GM12872 (cell line): ENCODE measurements at regions not wholly inside any gene's neighbourhood (a gene's known extent, or its start where the extent isn't known, plus 50 kb on each side); places are given as distances from the start of the nearest gene placed in this dataset.
A peak's percentile ranks its signal among the peaks of the same experiment; 100 is the strongest.

Experiments
- TF ChIP-seq, protein P1 (sequence below): IDR thresholded peaks from 3 replicates; pipeline ENCODE4 v1.5.1; 2011; ENCODE audit warnings: low read depth, mild to moderate bottlenecking, low read length, moderate library complexity; ENCODE audit not compliant: insufficient read depth

DNA sequence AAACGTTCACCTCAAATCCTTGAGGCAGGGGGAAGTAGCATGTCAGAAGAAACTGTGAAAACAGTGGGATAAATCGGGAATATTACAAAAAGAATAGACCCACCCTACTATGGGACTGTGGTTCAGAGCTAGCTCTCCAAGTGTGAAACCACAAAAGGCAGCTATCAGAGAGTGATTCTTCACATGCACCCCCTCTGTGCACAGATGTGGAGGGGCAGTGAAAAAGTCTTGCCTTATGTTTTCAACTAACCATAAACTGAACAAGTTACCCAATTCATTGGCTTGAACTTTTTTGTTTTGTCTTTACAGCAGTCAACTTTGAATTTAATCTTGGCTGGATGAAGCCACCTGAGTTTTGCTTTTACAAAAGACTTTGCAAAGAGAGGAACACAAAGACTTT, 98.8 kb upstream of the NR4A3 start:
- TF ChIP-seq, protein P1, sequence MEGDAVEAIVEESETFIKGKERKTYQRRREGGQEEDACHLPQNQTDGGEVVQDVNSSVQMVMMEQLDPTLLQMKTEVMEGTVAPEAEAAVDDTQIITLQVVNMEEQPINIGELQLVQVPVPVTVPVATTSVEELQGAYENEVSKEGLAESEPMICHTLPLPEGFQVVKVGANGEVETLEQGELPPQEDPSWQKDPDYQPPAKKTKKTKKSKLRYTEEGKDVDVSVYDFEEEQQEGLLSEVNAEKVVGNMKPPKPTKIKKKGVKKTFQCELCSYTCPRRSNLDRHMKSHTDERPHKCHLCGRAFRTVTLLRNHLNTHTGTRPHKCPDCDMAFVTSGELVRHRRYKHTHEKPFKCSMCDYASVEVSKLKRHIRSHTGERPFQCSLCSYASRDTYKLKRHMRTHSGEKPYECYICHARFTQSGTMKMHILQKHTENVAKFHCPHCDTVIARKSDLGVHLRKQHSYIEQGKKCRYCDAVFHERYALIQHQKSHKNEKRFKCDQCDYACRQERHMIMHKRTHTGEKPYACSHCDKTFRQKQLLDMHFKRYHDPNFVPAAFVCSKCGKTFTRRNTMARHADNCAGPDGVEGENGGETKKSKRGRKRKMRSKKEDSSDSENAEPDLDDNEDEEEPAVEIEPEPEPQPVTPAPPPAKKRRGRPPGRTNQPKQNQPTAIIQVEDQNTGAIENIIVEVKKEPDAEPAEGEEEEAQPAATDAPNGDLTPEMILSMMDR, result no peak

DNA sequence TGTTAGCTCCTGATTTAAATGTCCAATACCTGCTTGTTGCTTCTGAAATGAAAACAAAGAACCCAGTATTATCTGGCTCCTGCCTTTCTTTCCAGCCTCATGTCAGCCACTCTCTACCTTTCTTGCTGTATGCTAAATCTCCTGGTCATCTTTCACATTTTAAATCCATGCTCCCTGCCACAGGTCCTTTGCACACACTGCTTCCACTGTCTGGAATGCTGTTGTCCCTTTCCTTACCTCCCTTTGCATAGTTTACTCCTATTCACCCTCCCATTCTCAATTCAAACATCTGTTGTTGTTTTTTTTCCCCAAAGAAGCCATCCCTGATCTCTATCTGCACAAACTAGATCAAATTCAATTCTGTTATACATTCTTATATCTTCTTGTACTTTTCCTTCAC, 97.0 kb upstream of the NR4A3 start:
- TF ChIP-seq, protein P1, result no peak

DNA sequence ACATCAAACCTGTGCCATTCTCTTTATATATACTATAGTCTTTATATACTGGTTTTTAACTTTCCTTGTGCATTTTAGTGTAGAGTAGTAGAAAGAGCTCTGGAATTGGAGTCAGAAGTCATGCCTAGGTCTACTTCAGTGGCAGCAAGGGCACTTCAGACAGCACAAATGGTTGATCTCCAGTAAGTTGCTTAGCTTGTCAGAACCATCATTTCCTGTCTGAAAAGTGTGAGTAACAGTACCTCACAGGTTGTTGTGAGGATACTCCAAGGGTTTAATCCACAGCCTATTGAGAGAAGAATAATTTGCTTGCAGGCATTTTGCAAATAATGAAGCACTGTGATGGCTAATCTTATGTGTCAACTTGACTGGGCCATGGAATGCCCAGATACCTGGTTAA, 95.8 kb upstream of the NR4A3 start:
- TF ChIP-seq, protein P1, result no peak

DNA sequence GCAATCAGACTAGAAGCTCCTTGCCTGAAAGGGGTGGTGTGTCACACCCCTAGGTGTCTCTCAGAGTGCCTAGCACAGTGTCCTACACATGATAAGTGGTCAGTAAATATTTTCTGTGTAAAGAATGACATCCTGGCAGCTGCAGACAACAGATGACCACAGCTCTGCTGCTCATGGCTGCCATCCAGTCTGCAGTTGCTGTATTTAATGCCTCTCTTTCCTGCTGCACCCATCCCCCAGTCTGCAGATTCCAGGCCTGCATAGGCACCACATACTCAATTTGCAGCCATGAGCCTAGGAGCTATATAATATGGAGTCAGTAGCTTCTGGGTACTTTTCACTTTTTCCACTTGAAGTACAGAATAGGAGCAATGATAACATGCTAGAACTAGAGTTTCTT, 94.9 kb upstream of the NR4A3 start:
- TF ChIP-seq, protein P1, result no peak

DNA sequence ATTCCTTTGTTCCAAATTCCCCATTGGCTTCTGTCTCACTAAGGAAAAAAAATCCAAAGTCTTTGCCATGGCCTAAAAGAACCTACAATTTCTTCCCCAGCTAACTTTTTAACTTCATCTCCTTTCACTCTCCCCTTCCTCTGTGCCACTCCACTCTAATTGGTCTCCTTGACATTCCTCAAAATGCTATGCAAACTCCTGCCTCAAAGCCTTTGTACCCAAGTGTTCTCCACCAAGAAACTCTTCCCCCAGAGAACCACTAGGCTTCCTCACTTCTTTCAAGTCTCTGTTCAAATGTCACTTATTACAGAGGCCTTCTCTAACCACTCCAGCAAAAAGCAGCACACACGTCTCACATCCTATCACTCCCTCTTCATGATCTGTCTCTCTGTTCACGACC, 91.6 kb upstream of the NR4A3 start:
- TF ChIP-seq, protein P1, result no peak

DNA sequence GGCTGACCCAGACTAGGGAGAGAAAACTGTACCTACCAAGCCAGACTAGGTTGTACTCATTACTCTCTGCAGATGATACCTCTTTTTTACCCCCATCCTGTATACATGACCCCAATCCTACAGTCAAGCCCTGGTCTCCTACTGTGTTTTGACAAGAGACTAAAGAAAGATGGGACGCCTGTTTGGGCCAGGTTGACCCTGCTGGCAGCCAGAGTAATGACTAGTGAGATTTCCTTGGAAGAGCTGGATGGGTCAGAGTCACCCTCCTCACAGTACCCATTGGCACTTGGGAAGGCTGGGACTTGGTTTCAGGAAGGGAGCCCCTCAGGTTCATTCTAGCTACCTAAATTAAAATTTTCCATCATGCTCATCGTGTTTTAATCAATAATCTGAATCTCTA, 89.7 kb upstream of the NR4A3 start:
- TF ChIP-seq, protein P1, result 0 out of 3 replicates have a peak, but pooled peaks have one; percentile 4

DNA sequence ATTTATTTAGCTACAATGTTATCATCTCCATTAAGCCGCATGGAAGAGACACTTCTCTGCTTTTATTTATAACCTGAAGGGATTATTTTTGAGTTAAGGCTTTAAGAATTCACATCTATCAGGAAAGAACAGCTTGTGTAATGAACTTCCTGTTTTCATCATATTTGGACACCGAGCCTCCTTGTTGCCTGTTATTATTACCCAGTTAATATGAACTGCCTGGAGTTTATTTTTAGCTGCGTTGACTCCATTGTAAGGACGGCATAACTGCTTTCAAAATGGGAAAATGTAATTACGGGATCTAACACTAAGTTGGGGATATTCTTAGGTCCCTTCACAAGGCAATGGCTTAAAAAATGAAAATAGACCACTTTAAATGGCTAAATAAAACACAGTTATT, 89.0 kb upstream of the NR4A3 start:
- TF ChIP-seq, protein P1, result no peak

DNA sequence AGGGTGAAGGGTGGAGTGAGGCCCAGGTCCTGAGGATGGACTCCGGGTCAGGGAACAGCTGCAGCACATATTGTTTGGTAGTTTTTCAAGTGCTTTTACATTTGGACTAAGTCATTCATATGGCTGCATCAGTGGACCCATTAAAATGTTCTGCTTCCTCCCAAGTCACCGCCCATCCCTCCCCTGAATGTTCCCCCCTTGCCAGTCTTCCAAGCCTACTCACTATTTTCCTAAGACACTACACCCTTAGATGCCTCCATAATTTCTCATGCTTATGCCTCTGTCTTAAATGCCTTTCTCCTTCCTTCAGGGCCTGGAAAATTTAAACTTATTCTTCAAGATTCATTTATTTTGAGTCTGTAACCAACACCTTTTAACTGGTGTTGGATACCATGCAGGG, 86.6 kb upstream of the NR4A3 start:
- TF ChIP-seq, protein P1, result no peak
